HCT116 (cell line): ENCODE measurements at regions not wholly inside any gene's neighbourhood (a gene's known extent, or its start where the extent isn't known, plus 50 kb on each side); places are given as distances from the start of the nearest gene placed in this dataset.

Experiments
- ATAC-seq: fragments of 200-7000 bp; cut with Tn5 transposase; 2 replicates; pipeline ENCODE4 v1.9.1; 2020; ENCODE audit warnings: mild to moderate bottlenecking, moderate library complexity
- BruUV-seq: library from RNA; stranded (reverse); fragments of 400-500 nt; replicated peaks from 2 replicates; lab custom pipeline; 2021; lab: Mats Ljungman, UMichigan
- CTCF ChIA-PET: fragments of 300-600 bp; sonication (Branson Sonifier 250); formaldehyde crosslinking; loops from one replicate; lab custom pipeline; 2021; ENCODE audit warnings: antibody characterized with exemption; lab: Charles Lee
- POLR2A ChIA-PET: fragments of 300-600, 350-600 bp; sonication (Branson Sonifier 250); formaldehyde crosslinking; loops from one replicate; lab custom pipeline; 2021; ENCODE audit warnings: antibody characterized with exemption; lab: Charles Lee
- RAD21 ChIA-PET, 2 experiments: fragments of 300-600 bp; sonication (Branson Sonifier 250); formaldehyde crosslinking; loops; one replicate each; lab custom pipeline; 2023; ENCODE audit warnings: low total read pairs in 2 of 2; ENCODE audit not compliant: uncharacterized antibody in 2 of 2, unreplicated experiment in 2 of 2, low non-redundant PET in 1 of 2; lab: Charles Lee
- DNase-seq: peaks from one replicate; pipeline ENCODE4 v3.0.0-alpha.2; 2010; ENCODE audit warnings: low read depth, low spot score
- H2AFZ ChIP-seq: fragments of 200-600 bp; shearing (Covaris generic), sonication (generic); 2 replicates; pipeline ENCODE4 v1.6.1; 2017; ENCODE audit warnings: low read depth, mixed run types, mixed read lengths, antibody characterized with exemption, low read length; ENCODE audit not compliant: poor library complexity, severe bottlenecking
- H3K27ac ChIP-seq: 2 replicates; pipeline ENCODE4 v1.5.1; 2012; ENCODE audit warnings: low read depth, low read length
- H3K27me3 ChIP-seq: fragments of 200-600 bp; sonication (generic); 2 replicates; pipeline ENCODE4 v1.6.1; 2016; ENCODE audit warnings: mixed run types, low read length, mixed read lengths; ENCODE audit not compliant: insufficient read depth
- H3K36me3 ChIP-seq, 2 experiments: fragments of 200-500 bp in 1 of 2; fragments of 200-600 bp in 1 of 2; sonication (Bioruptor generic) in 1 of 2; sonication (generic) in 1 of 2; 2 replicates each; pipeline versions ENCODE4 v1.5.1 to v1.6.1; 2014 to 2016; ENCODE audit warnings: low read length in 2 of 2, inconsistent platforms in 1 of 2, mixed read lengths in 1 of 2, mixed run types in 1 of 2; ENCODE audit not compliant: insufficient read depth in 2 of 2, control insufficient read depth in 1 of 2
- H3K4me1 ChIP-seq, 2 experiments: fragments of 200-600 bp in 1 of 2; sonication (generic) in 1 of 2; 2 replicates each; pipeline versions ENCODE4 v1.5.1 to v1.6.1; 2012 to 2017; ENCODE audit warnings: low read length in 2 of 2, inconsistent platforms in 1 of 2, mild to moderate bottlenecking in 1 of 2, mixed read lengths in 1 of 2, mixed run types in 1 of 2, moderate library complexity in 1 of 2; ENCODE audit not compliant: insufficient read depth in 2 of 2, control insufficient read depth in 1 of 2
- H3K4me2 ChIP-seq: fragments of 200-600 bp; sonication (generic); 2 replicates; pipeline ENCODE4 v1.6.1; 2017; ENCODE audit warnings: mixed run types, low read length, mixed read lengths
- H3K4me3 ChIP-seq, 2 experiments: fragments of 200-600 bp in 1 of 2; sonication (generic) in 1 of 2; replicated peaks in 1 of 2; 2 replicates each; pipeline ENCODE4 v1.5.1; 2011 to 2016; ENCODE audit warnings: low read length in 2 of 2, control low read depth in 1 of 2, low read depth in 1 of 2, mild to moderate bottlenecking in 1 of 2, mixed read lengths in 1 of 2, mixed run types in 1 of 2
- H3K79me2 ChIP-seq: fragments of 200-600 bp; sonication (generic); 2 replicates; pipeline ENCODE4 v1.6.1; 2017; ENCODE audit warnings: mild to moderate bottlenecking, mixed run types, low read length, moderate library complexity, mixed read lengths; ENCODE audit not compliant: insufficient read depth
- H3K9ac ChIP-seq: fragments of 200-600 bp; sonication (generic); 2 replicates; pipeline ENCODE4 v1.6.1; 2016; ENCODE audit warnings: low read length, mixed read lengths
- H3K9me2 ChIP-seq: fragments of 200-600 bp; sonication (generic), shearing (Covaris generic); 2 replicates; pipeline ENCODE4 v1.6.1; 2017; ENCODE audit warnings: mixed run types, mild to moderate bottlenecking, moderate library complexity; ENCODE audit not compliant: insufficient read depth
- H3K9me3 ChIP-seq, 2 experiments: fragments of 200-500 bp in 1 of 2; fragments of 200-600 bp in 1 of 2; sonication (Bioruptor generic) in 1 of 2; sonication (generic) in 1 of 2; 2 replicates each; pipeline ENCODE4 v1.6.1; 2014 to 2017; ENCODE audit warnings: low read length in 2 of 2, mixed read lengths in 2 of 2, inconsistent platforms in 1 of 2, low read depth in 1 of 2, mild to moderate bottlenecking in 1 of 2, mixed run types in 1 of 2, moderate library complexity in 1 of 2; ENCODE audit not compliant: control insufficient read depth in 1 of 2, insufficient read depth in 1 of 2
- H4K20me1 ChIP-seq: fragments of 200-600 bp; sonication (generic), shearing (Covaris generic); 2 replicates; pipeline ENCODE4 v1.6.1; 2017; ENCODE audit warnings: mixed run types, mild to moderate bottlenecking, moderate library complexity; ENCODE audit not compliant: insufficient read depth
- ATF3 ChIP-seq: IDR thresholded peaks from 2 replicates; pipeline ENCODE4 v1.6.1; 2012
- CBX3 ChIP-seq: IDR thresholded peaks from 2 replicates; pipeline ENCODE4 v1.6.1; 2012; ENCODE audit warnings: low read depth
- EZH2phosphoT487 ChIP-seq: fragments of 200-600 bp; IDR thresholded peaks from 2 replicates; pipeline ENCODE4 v1.6.1; 2018; ENCODE audit warnings: antibody characterized with exemption, borderline replicate concordance
- MAX ChIP-seq: IDR thresholded peaks from 2 replicates; pipeline ENCODE4 v1.6.1; 2012
- POLR2A ChIP-seq: IDR thresholded peaks from 2 replicates; pipeline ENCODE4 v1.7.0; 2011; ENCODE audit warnings: borderline replicate concordance; ENCODE audit not compliant: insufficient read depth, insufficient read length; ENCODE audit errors: extremely low read depth
- POLR2AphosphoS5 ChIP-seq: IDR thresholded peaks from 2 replicates; pipeline ENCODE4 v1.6.1; 2011; ENCODE audit warnings: mild to moderate bottlenecking, low read depth, low read length, moderate library complexity
- RAD21 ChIP-seq: IDR thresholded peaks from 2 replicates; pipeline ENCODE4 v1.6.1; 2012; ENCODE audit warnings: low read depth, mild to moderate bottlenecking
- REST ChIP-seq: IDR thresholded peaks from 2 replicates; pipeline ENCODE4 v1.6.1; 2012; ENCODE audit warnings: low read depth
- SIN3A ChIP-seq: IDR thresholded peaks from 2 replicates; pipeline ENCODE4 v1.6.1; 2012; ENCODE audit warnings: low read depth
- SP1 ChIP-seq: IDR thresholded peaks from 2 replicates; pipeline ENCODE4 v1.6.1; 2012; ENCODE audit warnings: low read depth
- TCF7L2 ChIP-seq: IDR thresholded peaks from 2 replicates; pipeline ENCODE4 v1.7.0; 2011; ENCODE audit warnings: borderline replicate concordance, inconsistent platforms; ENCODE audit not compliant: insufficient read depth, insufficient read length; ENCODE audit errors: extremely low read depth
- YY1 ChIP-seq: IDR thresholded peaks from 2 replicates; pipeline ENCODE4 v1.6.1; 2011; ENCODE audit warnings: low read length, low read depth, moderate library complexity, mild to moderate bottlenecking; ENCODE audit not compliant: insufficient replicate concordance; ENCODE audit errors: extremely low read depth
- ZBTB33 ChIP-seq: IDR thresholded peaks from 2 replicates; pipeline ENCODE4 v1.6.1; 2011; ENCODE audit warnings: mild to moderate bottlenecking, low read length, moderate library complexity; ENCODE audit not compliant: insufficient replicate concordance; ENCODE audit errors: extremely low read depth
- ZFX ChIP-seq: fragments of 450-650 bp; IDR thresholded peaks from 2 replicates; pipeline ENCODE4 v1.6.1; 2017
- ZNF274 ChIP-seq: fragments of 200-500 bp; sonication (Bioruptor generic); IDR thresholded peaks from 2 replicates; pipeline ENCODE4 v1.6.1; 2014; ENCODE audit warnings: mild to moderate bottlenecking, low read depth, low read length, inconsistent platforms
- intact Hi-C: fragments of 100-400 bp; cut with micrococcal nuclease; formaldehyde crosslinking; loops from 2 replicates; pipeline ENCODE4 v1.10.0; 2022

- intact Hi-C loops = no loop called here
- no peak overlapping the region for H2AFZ ChIP-seq
- CTCF ChIA-PET = no interaction called here
- no peaks in the 10 kb centered on the region for H3K4me1 ChIP-seq
- DNase-seq (no peak), ATAC-seq (no peak)
- H3K79me2 ChIP-seq = no peaks in the 10 kb centered on the region
- H3K4me3 ChIP-seq = no peak overlapping the region
- H3K4me2 ChIP-seq = no peak overlapping the region
- no peak overlapping the region for H3K27ac ChIP-seq
- no peaks in the 10 kb centered on the region for H4K20me1 ChIP-seq
- no peaks in the 10 kb centered on the region for H3K27me3 ChIP-seq
- H3K9ac ChIP-seq = no peak overlapping the region
- RAD21 ChIA-PET = no interaction called here
- no peaks in the 10 kb centered on the region for H3K36me3 ChIP-seq
- H3K9me2 ChIP-seq = no peaks in the 10 kb centered on the region
- POLR2A ChIA-PET = no interaction called here
- TF ChIP-seq ZNF274 (no peak), YY1 (no peak), TCF7L2 (no peak), ATF3 (no peak), SIN3A (no peak), SP1 (no peak), POLR2AphosphoS5 (no peak), EZH2phosphoT487 (no peak)
- TF ChIP-seq, all 23 proteins: peak for 0
- BruUV-seq = no TSS peak
- H3K9me3 ChIP-seq = no peaks in the 10 kb centered on the region
Measured at GRCh38 chr2:228409493-228409892, 228.0 kb upstream of the SPHKAP start.

GRCh38 chr2:228408529-228409227 is 227.2 kb upstream of the SPHKAP start:
- H3K27ac ChIP-seq = no peak overlapping the region
- no peak overlapping the region for H3K9ac ChIP-seq
- no peak overlapping the region for H3K4me3 ChIP-seq
- intact Hi-C loops = no loop called here
- H3K27me3 ChIP-seq = no peaks in the 10 kb centered on the region
- H4K20me1 ChIP-seq = no peaks in the 10 kb centered on the region
- CTCF ChIA-PET = no interaction called here
- H2AFZ ChIP-seq = no peak overlapping the region
- BruUV-seq = no TSS peak
- no peaks in the 10 kb centered on the region for H3K4me1 ChIP-seq
- ATAC-seq = no peak
- H3K4me2 ChIP-seq = no peak overlapping the region
- H3K36me3 ChIP-seq = no peaks in the 10 kb centered on the region
- RAD21 ChIA-PET = no interaction called here
- no peak for DNase-seq
- POLR2A ChIA-PET = no interaction called here
- no peaks in the 10 kb centered on the region for H3K9me3 ChIP-seq
- H3K79me2 ChIP-seq = no peaks in the 10 kb centered on the region
- no peaks in the 10 kb centered on the region for H3K9me2 ChIP-seq
- TF ChIP-seq ZNF274 = no peak
- TF ChIP-seq POLR2A = no peak
- no peak for TF ChIP-seq MAX
- TF ChIP-seq ZFX = no peak
- no peak for TF ChIP-seq ZBTB33
- TF ChIP-seq CBX3 = no peak
- TF ChIP-seq RAD21 = no peak
- TF ChIP-seq REST = no peak
